PC-9 (cell line): ENCODE measurements at regions not wholly inside any gene's neighbourhood (a gene's known extent, or its start where the extent isn't known, plus 50 kb on each side); places are given as distances from the start of the nearest gene placed in this dataset.
A peak's percentile ranks its signal among the peaks of the same experiment; 100 is the strongest.
"Not testable (repeated sequence)": the region's sequence is repeated elsewhere in the genome, so short reads cannot be mapped to it uniquely, and the experiment has no call there.

Source experiments
- BruUV-seq: library from RNA; stranded (reverse); fragments of 400-500 nt; replicated peaks from 2 replicates; lab custom pipeline; 2021; lab: Mats Ljungman, UMichigan
- CTCF ChIA-PET: fragments of 300-600 bp; sonication (Branson Sonifier 250); formaldehyde crosslinking; loops from one replicate; lab custom pipeline; 2022; ENCODE audit warnings: antibody characterized with exemption; lab: Charles Lee
- POLR2A ChIA-PET: fragments of 300-600 bp; sonication (Branson Sonifier 250); formaldehyde crosslinking; loops from one replicate; lab custom pipeline; 2022; ENCODE audit warnings: antibody characterized with exemption; ENCODE audit not compliant: unreplicated experiment; lab: Charles Lee
- DNase-seq, 2 experiments: peaks; one replicate each; pipeline versions ENCODE4 v3.0.0 to v3.0.0-alpha.2; 2015 to 2022; ENCODE audit warnings: mixed read lengths in 1 of 2
- H2AFZ ChIP-seq: fragments of 200-600 bp; sonication (generic); 2 replicates; pipeline ENCODE4 v1.8.1; 2017; ENCODE audit warnings: antibody characterized with exemption
- H3F3A ChIP-seq: fragments of 200-600 bp; sonication (generic); 2 replicates; pipeline ENCODE4 v1.8.1; 2017; ENCODE audit warnings: antibody characterized with exemption, mild to moderate bottlenecking, low read depth; ENCODE audit not compliant: insufficient read depth
- H3K27ac ChIP-seq: fragments of 200-600 bp; sonication (generic); 2 replicates; pipeline ENCODE4 v1.6.1; 2016; ENCODE audit warnings: mixed run types
- H3K27me3 ChIP-seq: fragments of 200-600 bp; sonication (generic); 2 replicates; pipeline ENCODE4 v1.6.1; 2016; ENCODE audit warnings: low read depth, mixed run types; ENCODE audit not compliant: insufficient read depth
- H3K36me3 ChIP-seq: fragments of 200-600 bp; sonication (generic); 2 replicates; pipeline ENCODE4 v1.6.1; 2016; ENCODE audit warnings: low read depth, mixed run types
- H3K4me1 ChIP-seq: fragments of 200-600 bp; sonication (generic); replicated peaks from 2 replicates; pipeline ENCODE4 v1.6.1; 2016; ENCODE audit warnings: mixed run types; ENCODE audit not compliant: insufficient read depth
- H3K4me2 ChIP-seq: fragments of 200-600 bp; sonication (generic); 2 replicates; pipeline ENCODE4 v1.6.1; 2017; ENCODE audit warnings: mixed run types
- H3K4me3 ChIP-seq: fragments of 200-600 bp; sonication (generic); 2 replicates; pipeline ENCODE4 v1.6.1; 2016; ENCODE audit warnings: mixed run types
- H3K79me2 ChIP-seq: fragments of 200-600 bp; sonication (generic); 2 replicates; pipeline ENCODE4 v1.6.1; 2017; ENCODE audit warnings: low read depth, mixed run types
- H3K9me2 ChIP-seq: fragments of 200-600 bp; sonication (generic); 2 replicates; pipeline ENCODE4 v1.8.1; 2017; ENCODE audit warnings: mild to moderate bottlenecking; ENCODE audit not compliant: insufficient read depth
- H3K9me3 ChIP-seq: fragments of 200-600 bp; sonication (generic); 2 replicates; pipeline ENCODE4 v1.8.1; 2016; ENCODE audit warnings: low read depth; ENCODE audit not compliant: insufficient read depth
- H4K20me1 ChIP-seq: fragments of 200-600 bp; sonication (generic); 2 replicates; pipeline ENCODE4 v1.8.1; 2017; ENCODE audit not compliant: insufficient read depth
- EZH2 ChIP-seq: fragments of 200-600 bp; sonication (generic); IDR thresholded peaks from 2 replicates; pipeline ENCODE4 v1.8.0; 2017; ENCODE audit warnings: antibody characterized with exemption, low read depth
- intact Hi-C: fragments of 100-400 bp; cut with micrococcal nuclease; formaldehyde crosslinking; loops from one replicate; pipeline ENCODE4 v1.10.0; 2022; ENCODE audit not compliant: unreplicated experiment
- TF ChIP-seq, protein P1 (sequence below): fragments of 200-600 bp; sonication (generic); conservative IDR thresholded peaks from 2 replicates; pipeline ENCODE4 v1.6.1; 2017; ENCODE audit warnings: mixed run types, antibody characterized with exemption, mild to moderate bottlenecking, moderate library complexity

DNA sequence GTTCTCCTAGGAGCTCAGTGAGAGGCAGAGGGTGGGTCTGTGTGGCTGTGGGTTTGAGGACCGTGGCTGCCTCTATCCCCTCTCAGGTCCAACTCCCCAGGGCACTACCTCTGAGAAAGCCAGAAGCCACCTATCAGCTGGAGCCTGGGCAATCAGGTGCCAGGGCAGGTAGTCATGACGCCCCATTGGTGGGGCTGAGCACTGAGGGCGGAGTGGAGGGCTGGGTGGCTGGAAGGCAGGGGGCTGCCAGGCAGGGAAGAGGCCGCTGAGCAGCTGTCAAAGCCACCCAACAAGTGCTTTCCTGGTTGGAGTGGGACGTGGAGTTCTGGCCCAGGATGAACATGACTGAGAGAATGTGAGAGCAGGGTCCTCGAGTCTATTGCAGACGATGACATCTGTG, 164.9 kb upstream of the AJAP1 start:
- Histone ChIP-seq H3K9me2 (no peaks in the 10 kb centered on the region), H3K9me3 (no peaks in the 10 kb centered on the region)
- CTCF ChIA-PET, result no interaction called here

DNA sequence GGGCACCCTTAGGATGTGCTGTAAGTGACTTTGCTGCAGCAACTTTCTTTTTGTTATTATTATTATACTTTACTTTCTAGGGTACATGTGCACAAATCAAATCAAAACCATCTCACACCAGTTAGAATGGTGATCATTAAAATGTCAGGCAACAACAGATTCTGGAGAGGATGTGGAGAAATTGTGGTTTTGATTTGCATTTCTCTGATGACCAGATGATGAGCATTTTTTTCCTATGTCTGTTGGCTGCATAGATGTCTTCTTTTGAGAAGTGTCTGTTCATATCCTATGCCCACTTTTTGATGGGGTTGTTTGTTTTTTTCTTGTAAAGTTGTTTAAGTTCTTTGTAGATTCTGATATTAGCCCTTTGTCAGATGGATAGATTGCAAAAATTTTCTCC, 164.4 kb upstream of the AJAP1 start:
- H3K79me2 ChIP-seq, H3K27me3 ChIP-seq, BruUV-seq, intact Hi-C loops, H3K4me1 ChIP-seq, H3F3A ChIP-seq, H3K36me3 ChIP-seq, DNase-seq, H3K27ac ChIP-seq, H3K9me2 ChIP-seq, H4K20me1 ChIP-seq, H2AFZ ChIP-seq, H3K4me2 ChIP-seq, CTCF ChIA-PET, H3K9me3 ChIP-seq, POLR2A ChIA-PET, H3K4me3 ChIP-seq: not testable (repeated sequence)

More for the DNA sequence above, 164.9 kb upstream of the AJAP1 start:
- Histone ChIP-seq H3K27me3 (peaks cover 5% of the 10 kb centered on the region; the same call in 1 of the 2 replicates), H3K79me2 (no peaks in the 10 kb centered on the region), H3K4me3 (no peak overlapping the region), H3K4me2 (no peak overlapping the region), H3K36me3 (no peaks in the 10 kb centered on the region), H2AFZ (no peak overlapping the region), H3K4me1 (no peaks in the 10 kb centered on the region), H3F3A (no peaks in the 10 kb centered on the region), H3K27ac (no peak overlapping the region), H4K20me1 (no peaks in the 10 kb centered on the region)
- TF ChIP-seq EZH2, result no peak
- intact Hi-C loops, result no loop called here
- no peak for DNase-seq
- POLR2A ChIA-PET, result no interaction called here
- no TSS peak for BruUV-seq

DNA sequence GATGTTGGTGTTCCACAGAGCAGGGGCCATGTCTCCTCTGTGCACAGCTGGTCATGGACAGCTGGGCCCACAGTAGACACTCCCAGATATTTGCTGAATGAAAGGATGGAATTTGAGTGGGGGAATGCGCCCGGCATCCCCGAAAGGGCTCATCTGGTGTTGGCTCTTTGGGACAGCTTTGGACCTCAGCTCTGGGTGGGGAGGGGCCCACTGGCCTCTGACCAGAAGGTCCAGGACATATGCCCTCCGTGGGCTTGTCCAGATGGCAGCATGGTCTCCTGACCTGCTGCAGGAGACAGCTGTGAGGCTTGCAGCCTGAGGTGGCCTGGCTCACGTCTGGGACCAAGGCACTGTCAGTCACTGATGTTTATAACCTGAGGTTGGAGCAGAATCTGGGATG, 160.4 kb upstream of the AJAP1 start:
- H3K9me2 ChIP-seq, result no peaks in the 10 kb centered on the region
- intact Hi-C loops, result no loop called here
- no peak overlapping the region for H3K4me2 ChIP-seq
- no peaks in the 10 kb centered on the region for H3K9me3 ChIP-seq
- no peak overlapping the region for H2AFZ ChIP-seq
- H4K20me1 ChIP-seq, result no peaks in the 10 kb centered on the region
- ChIA-PET POLR2A (no interaction called here), CTCF (no interaction called here)
- H3K36me3 ChIP-seq, result no peaks in the 10 kb centered on the region
- H3K4me1 ChIP-seq, result no peaks in the 10 kb centered on the region
- no peak overlapping the region for H3K4me3 ChIP-seq
- no peak for DNase-seq
- H3K27me3 ChIP-seq, result no peaks in the 10 kb centered on the region; the same call in 1 of the 2 replicates
- H3K79me2 ChIP-seq, result no peaks in the 10 kb centered on the region
- H3K27ac ChIP-seq, result no peak overlapping the region
- H3F3A ChIP-seq, result no peaks in the 10 kb centered on the region
- TF ChIP-seq EZH2, result no peak
- TF ChIP-seq, protein P1, sequence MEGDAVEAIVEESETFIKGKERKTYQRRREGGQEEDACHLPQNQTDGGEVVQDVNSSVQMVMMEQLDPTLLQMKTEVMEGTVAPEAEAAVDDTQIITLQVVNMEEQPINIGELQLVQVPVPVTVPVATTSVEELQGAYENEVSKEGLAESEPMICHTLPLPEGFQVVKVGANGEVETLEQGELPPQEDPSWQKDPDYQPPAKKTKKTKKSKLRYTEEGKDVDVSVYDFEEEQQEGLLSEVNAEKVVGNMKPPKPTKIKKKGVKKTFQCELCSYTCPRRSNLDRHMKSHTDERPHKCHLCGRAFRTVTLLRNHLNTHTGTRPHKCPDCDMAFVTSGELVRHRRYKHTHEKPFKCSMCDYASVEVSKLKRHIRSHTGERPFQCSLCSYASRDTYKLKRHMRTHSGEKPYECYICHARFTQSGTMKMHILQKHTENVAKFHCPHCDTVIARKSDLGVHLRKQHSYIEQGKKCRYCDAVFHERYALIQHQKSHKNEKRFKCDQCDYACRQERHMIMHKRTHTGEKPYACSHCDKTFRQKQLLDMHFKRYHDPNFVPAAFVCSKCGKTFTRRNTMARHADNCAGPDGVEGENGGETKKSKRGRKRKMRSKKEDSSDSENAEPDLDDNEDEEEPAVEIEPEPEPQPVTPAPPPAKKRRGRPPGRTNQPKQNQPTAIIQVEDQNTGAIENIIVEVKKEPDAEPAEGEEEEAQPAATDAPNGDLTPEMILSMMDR, result no peak
- no TSS peak for BruUV-seq

DNA sequence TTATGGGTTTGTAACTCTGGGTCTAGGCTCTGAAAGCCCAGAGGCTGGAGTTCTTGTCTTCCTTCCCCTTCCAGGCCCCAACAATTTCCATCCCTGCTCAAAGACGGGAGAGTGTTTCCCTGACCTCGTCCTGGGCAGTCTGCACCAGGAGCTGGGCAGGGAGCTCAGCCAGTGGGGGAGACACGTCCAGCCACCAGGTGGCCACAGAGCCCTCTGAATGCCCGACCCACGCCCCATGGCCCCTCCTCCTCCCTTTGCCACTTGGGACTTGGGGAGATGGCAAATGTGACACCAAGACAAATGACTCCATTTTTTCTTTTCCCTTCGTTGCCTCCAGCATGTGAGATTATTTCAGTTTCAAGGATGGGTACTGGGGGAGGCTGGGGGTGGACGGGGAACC, 159.9 kb upstream of the AJAP1 start:
- Histone ChIP-seq H2AFZ (no peak overlapping the region), H3F3A (no peaks in the 10 kb centered on the region), H3K27me3 (no peaks in the 10 kb centered on the region; the same call in 1 of the 2 replicates), H3K27ac (no peak overlapping the region), H4K20me1 (no peaks in the 10 kb centered on the region), H3K4me1 (no peaks in the 10 kb centered on the region), H3K79me2 (no peaks in the 10 kb centered on the region), H3K4me3 (no peak overlapping the region), H3K9me3 (no peaks in the 10 kb centered on the region), H3K36me3 (no peaks in the 10 kb centered on the region), H3K9me2 (no peaks in the 10 kb centered on the region), H3K4me2 (no peak overlapping the region)
- intact Hi-C loops, result no loop called here
- peak in 1 of 2 experiments; percentile 2 for DNase-seq
- CTCF ChIA-PET, result no interaction called here
- POLR2A ChIA-PET, result no interaction called here
- BruUV-seq, result no TSS peak
- TF ChIP-seq EZH2, result no peak
- TF ChIP-seq, protein P1, result no peak
